Transverse colon (tissue), 4 donors: ENCODE measurements at regions not wholly inside any gene's neighbourhood (a gene's known extent, or its start where the extent isn't known, plus 50 kb on each side); places are given as distances from the start of the nearest gene placed in this dataset.

Source experiments
- DNase-seq: peaks from one replicate; pipeline ENCODE4 v3.0.0-alpha.2; 2019
- H3K27ac ChIP-seq, 4 donors: fragments of 200-600 bp; sonication (generic); 2 replicates each; pipeline ENCODE4 v1.5.1; 2016 to 2018; ENCODE audit warnings: inconsistent platforms in 4 of 4
- H3K27me3 ChIP-seq: fragments of 200-600 bp; sonication (generic); 2 replicates; pipeline ENCODE4 v1.5.1; 2017; ENCODE audit warnings: inconsistent platforms
- H3K36me3 ChIP-seq, 4 donors: fragments of 200-600 bp; sonication (generic); 2 replicates each; pipeline ENCODE4 v1.5.1; 2017 to 2019; ENCODE audit warnings: inconsistent platforms in 4 of 4
- H3K4me1 ChIP-seq, 4 donors: fragments of 200-600 bp; sonication (generic); 2 replicates each; pipeline ENCODE4 v1.5.1; 2017 to 2020; ENCODE audit warnings: inconsistent platforms in 4 of 4
- H3K4me3 ChIP-seq, 4 donors: fragments of 200-600 bp; sonication (generic); 1 replicate in 1 of 4; 2 replicates in 3 of 4; pipeline versions ENCODE4 v1.5.1 to v1.6.1; 2017 to 2019; ENCODE audit warnings: inconsistent platforms in 4 of 4
- H3K9me3 ChIP-seq, 2 donors: fragments of 200-600 bp; sonication (generic); 2 replicates each; pipeline ENCODE4 v1.5.1; 2017 to 2019; ENCODE audit warnings: inconsistent platforms in 2 of 2
- CTCF ChIP-seq, 5 experiments: fragments of 200-600 bp in 3 of 5; fragments of 450-650 bp in 2 of 5; sonication (generic) in 3 of 5; IDR thresholded peaks; 1 replicate in 2 of 5; 2 replicates in 3 of 5; pipeline ENCODE4 v1.5.1; 2016 to 2017; ENCODE audit warnings: antibody characterized with exemption in 5 of 5, inconsistent platforms in 3 of 5, mild to moderate bottlenecking in 2 of 5, moderate library complexity in 1 of 5
- EP300 ChIP-seq: sonication (generic); formaldehyde crosslinking; IDR thresholded peaks from one replicate; pipeline ENCODE4 v1.6.1; 2017; ENCODE audit warnings: antibody characterized with exemption, low read depth
- POLR2A ChIP-seq: fragments of 450-650 bp; IDR thresholded peaks from one replicate; pipeline ENCODE4 v1.6.1; 2016; ENCODE audit warnings: antibody characterized with exemption, mild to moderate bottlenecking, moderate library complexity
- POLR2AphosphoS5 ChIP-seq, 3 donors: sonication (generic); formaldehyde crosslinking; IDR thresholded peaks; one replicate each; pipeline ENCODE4 v1.6.1; 2016; ENCODE audit warnings: antibody characterized with exemption in 3 of 3
- WGBS, 2 donors: methylation state at CpG; one replicate each; pipeline ENCODE4 v1.1.5; 2018; ENCODE audit warnings: low coverage in 1 of 2; 5-methylcytosine and 5-hydroxymethylcytosine counted together
- in situ Hi-C, 4 donors: fragments of 200-750 bp; cut with MboI; loops; one replicate each; pipeline versions ENCODE4 v1.15.0 to v1.15.1; 2017; ENCODE audit warnings: low sequenced_read_pairs in 3 of 4, low pct_ligation_motif_present in 1 of 4, low pct_unique_long_range_greater_than_20kb in 1 of 4
- intact Hi-C: fragments of 100-400 bp; cut with DNase I; formaldehyde crosslinking; loops from one replicate; pipeline ENCODE4 v1.15.1; 2023; ENCODE audit warnings: low total_unique reads

DNA sequence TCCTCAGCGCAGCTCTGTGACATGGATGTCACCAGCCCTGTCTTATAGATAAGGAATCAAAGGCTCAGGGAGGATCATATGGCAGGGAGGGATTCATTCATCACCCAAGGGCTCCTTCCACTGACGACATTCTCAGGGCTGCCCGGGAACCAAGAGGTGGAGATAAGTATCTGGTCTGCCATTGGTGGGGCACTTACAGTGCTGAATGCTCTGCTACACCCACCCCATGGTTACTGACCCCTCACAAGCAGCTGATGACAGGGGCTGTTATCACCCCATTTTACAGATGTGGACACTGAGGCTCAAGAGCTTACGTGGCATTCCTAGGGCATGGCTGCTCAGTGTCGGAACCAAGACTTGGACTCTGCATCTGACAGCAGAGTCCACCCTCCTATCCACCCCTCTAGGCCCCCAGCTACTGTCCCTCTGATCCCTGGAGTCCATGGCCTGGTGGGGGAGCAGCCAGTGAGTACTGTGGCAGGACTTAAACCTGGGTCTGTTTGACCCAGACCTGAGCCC, 155.1 kb downstream of the PTPRU start:
- intact Hi-C loops (no loop called here), in situ Hi-C loops (loop anchor here (5.0 kb wide), 1 partner anchor 1016 kb away; no protein-coding TSS in a partner anchor)
- no peaks in the 10 kb centered on the region for H3K9me3 ChIP-seq
- DNase-seq = no peak
- H3K4me3 ChIP-seq = no peak overlapping the region
- WGBS, 2 donors = 57% methylated on average over 5 of the region's 5 CpGs; no CpG with 5 or more reads in 1 of the 2 donors
- no peak for TF ChIP-seq POLR2A
- no peak for TF ChIP-seq POLR2AphosphoS5 (IDR thresholded peaks at IDR 0.05)
- TF ChIP-seq CTCF (IDR thresholded peaks at IDR 0.05) = no peak
- H3K36me3 ChIP-seq = no peaks in the 10 kb centered on the region
- no peaks in the 10 kb centered on the region for H3K4me1 ChIP-seq
- no peak overlapping the region for H3K27ac ChIP-seq
- peaks cover 3% of the 10 kb centered on the region for H3K27me3 ChIP-seq

GRCh38 chr1:29390491-29391361, 154.4 kb downstream of the PTPRU start:
- no peak for TF ChIP-seq POLR2A
- TF ChIP-seq CTCF (IDR thresholded peaks at IDR 0.05) = no peak
- TF ChIP-seq POLR2AphosphoS5 (IDR thresholded peaks at IDR 0.05) = no peak
- no peak for TF ChIP-seq EP300
- 17 to 52% methylated on average over 1 to 16 of the region's 16 CpGs for WGBS, 2 donors
- Histone ChIP-seq H3K4me3 (no peak overlapping the region), H3K36me3 (no peaks in the 10 kb centered on the region), H3K27me3 (peaks cover 4% of the 10 kb centered on the region), H3K9me3 (no peaks in the 10 kb centered on the region), H3K4me1 (no peaks in the 10 kb centered on the region), H3K27ac (no peak overlapping the region)
- intact Hi-C loops = no loop called here
- in situ Hi-C loops = loop anchor here (5.0 kb wide), 1 partner anchor 1017 kb away; no protein-coding TSS in a partner anchor
- DNase-seq = no peak

DNA sequence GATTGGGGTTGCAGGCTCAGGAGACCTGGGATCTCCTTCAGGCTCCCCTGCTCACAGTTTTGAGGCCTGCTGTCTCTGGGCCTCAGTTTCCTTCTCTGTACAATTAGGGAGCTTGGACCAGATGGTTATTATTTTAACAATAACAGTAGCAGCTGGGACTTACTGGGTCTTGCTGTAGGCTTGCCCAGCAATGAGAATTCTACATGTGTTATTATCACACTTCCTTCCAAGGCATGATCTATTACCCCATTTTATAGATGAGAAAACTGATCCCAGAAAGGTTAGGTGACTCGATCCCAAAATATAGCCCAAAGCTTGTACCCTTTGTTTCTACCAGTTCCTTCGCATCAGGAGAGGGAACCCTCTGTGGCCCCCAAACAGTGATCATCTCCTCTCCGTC, 153.8 kb downstream of the PTPRU start:
- intact Hi-C loops = no loop called here
- DNase-seq = no peak
- Histone ChIP-seq H3K36me3 (no peaks in the 10 kb centered on the region), H3K4me1 (no peaks in the 10 kb centered on the region), H3K27ac (no peak overlapping the region), H3K4me3 (no peak overlapping the region), H3K27me3 (peaks cover 11% of the 10 kb centered on the region), H3K9me3 (no peaks in the 10 kb centered on the region)
- 68% methylated on average over 3 of the region's 3 CpGs; no CpG with 5 or more reads in 1 of the 2 donors for WGBS, 2 donors
- no peak for TF ChIP-seq CTCF (IDR thresholded peaks at IDR 0.05)
- no peak for TF ChIP-seq POLR2A
- TF ChIP-seq POLR2AphosphoS5 (IDR thresholded peaks at IDR 0.05) = no peak
- TF ChIP-seq EP300 = no peak
- in situ Hi-C loops = loop anchor here (5.0 kb wide), 1 partner anchor 1017 kb away; no protein-coding TSS in a partner anchor

DNA sequence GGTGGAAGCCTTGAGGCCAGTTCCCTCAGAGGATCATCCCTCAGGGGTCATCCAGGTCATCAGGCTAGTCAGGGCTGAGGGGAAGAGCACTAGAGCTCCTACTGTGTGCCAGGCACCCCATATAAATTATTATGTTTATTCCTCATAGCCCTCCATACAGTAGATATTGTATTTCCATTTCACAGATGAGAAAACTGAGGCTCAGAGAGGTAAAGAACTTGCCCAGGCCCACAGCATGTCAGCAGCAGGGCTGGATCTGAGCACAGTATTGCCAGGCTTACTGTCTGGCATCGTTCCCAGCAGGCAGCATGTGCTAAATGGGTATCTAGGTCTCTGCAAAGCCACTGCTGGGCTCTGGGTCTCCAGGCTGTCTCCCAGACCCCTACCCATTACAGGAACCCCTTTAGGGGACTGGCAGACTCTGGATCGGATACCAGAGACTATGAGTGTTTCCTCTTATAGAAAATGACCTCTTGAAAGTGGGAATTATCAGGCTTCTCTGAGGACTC, 153.3 kb downstream of the PTPRU start:
- no peaks in the 10 kb centered on the region for H3K36me3 ChIP-seq
- WGBS, 2 donors = 25% methylated on average over 2 of the region's 2 CpGs; no CpG with 5 or more reads in 1 of the 2 donors
- no peaks in the 10 kb centered on the region for H3K4me1 ChIP-seq
- H3K4me3 ChIP-seq = no peak overlapping the region
- TF ChIP-seq EP300 (no peak), POLR2A (no peak)
- H3K27me3 ChIP-seq = peaks cover 16% of the 10 kb centered on the region
- in situ Hi-C loops = loop anchor here (5.0 kb wide), 1 partner anchor 1018 kb away; no protein-coding TSS in a partner anchor
- H3K9me3 ChIP-seq = no peaks in the 10 kb centered on the region
- H3K27ac ChIP-seq = no peak overlapping the region
- DNase-seq = no peak
- intact Hi-C loops = no loop called here
